ENCODE measurements at regions not wholly inside any gene's neighbourhood (a gene's known extent, or its start where the extent isn't known, plus 50 kb on each side); places are given as distances from the start of the nearest gene placed in this dataset.

GRCh38 chr5:165425594-165425993, 1920.2 kb downstream of the MAT2B start:
- no peak overlapping the region for H3K9ac ChIP-seq (ENCODE audit: insufficient read depth, low read depth, low read length)
- H3K36me3 ChIP-seq (replicated peaks in 1 of 2; ENCODE audit: control insufficient read depth in 1 of 2, insufficient read depth in 2 of 2, low read length in 2 of 2): no peaks in the 10 kb centered on the region
- POLR2A ChIA-PET: no interaction called here
- BruUV-seq (replicated peaks): no TSS peak
- intact Hi-C loops (cut with micrococcal nuclease; ENCODE audit: unreplicated experiment): no loop called here
- TF ChIP-seq ZFP82 (CRISPR knock-in tag; IDR thresholded peaks at IDR 0.05; ENCODE audit: borderline replicate concordance): no peak
- no peak for TF ChIP-seq ZNF670 (CRISPR knock-in tag; IDR thresholded peaks at IDR 0.05; ENCODE audit: borderline replicate concordance)
- TF ChIP-seq, protein P1, sequence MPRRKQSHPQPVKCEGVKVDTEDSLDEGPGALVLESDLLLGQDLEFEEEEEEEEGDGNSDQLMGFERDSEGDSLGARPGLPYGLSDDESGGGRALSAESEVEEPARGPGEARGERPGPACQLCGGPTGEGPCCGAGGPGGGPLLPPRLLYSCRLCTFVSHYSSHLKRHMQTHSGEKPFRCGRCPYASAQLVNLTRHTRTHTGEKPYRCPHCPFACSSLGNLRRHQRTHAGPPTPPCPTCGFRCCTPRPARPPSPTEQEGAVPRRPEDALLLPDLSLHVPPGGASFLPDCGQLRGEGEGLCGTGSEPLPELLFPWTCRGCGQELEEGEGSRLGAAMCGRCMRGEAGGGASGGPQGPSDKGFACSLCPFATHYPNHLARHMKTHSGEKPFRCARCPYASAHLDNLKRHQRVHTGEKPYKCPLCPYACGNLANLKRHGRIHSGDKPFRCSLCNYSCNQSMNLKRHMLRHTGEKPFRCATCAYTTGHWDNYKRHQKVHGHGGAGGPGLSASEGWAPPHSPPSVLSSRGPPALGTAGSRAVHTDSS (CRISPR knock-in tag; conservative IDR thresholded peaks at IDR 0.05): no peak
- TF ChIP-seq TSC22D2 (CRISPR knock-in tag; IDR thresholded peaks at IDR 0.05; ENCODE audit: borderline replicate concordance): no peak
- TF ChIP-seq ZFP91 (CRISPR knock-in tag; IDR thresholded peaks at IDR 0.05; ENCODE audit: borderline replicate concordance): no peak
- TF ChIP-seq POLR2A (IDR thresholded peaks at IDR 0.05; ENCODE audit: insufficient read depth in 1 of 2, low read depth in 2 of 2, low read length in 2 of 2): no peak
- TF ChIP-seq, protein P2, sequence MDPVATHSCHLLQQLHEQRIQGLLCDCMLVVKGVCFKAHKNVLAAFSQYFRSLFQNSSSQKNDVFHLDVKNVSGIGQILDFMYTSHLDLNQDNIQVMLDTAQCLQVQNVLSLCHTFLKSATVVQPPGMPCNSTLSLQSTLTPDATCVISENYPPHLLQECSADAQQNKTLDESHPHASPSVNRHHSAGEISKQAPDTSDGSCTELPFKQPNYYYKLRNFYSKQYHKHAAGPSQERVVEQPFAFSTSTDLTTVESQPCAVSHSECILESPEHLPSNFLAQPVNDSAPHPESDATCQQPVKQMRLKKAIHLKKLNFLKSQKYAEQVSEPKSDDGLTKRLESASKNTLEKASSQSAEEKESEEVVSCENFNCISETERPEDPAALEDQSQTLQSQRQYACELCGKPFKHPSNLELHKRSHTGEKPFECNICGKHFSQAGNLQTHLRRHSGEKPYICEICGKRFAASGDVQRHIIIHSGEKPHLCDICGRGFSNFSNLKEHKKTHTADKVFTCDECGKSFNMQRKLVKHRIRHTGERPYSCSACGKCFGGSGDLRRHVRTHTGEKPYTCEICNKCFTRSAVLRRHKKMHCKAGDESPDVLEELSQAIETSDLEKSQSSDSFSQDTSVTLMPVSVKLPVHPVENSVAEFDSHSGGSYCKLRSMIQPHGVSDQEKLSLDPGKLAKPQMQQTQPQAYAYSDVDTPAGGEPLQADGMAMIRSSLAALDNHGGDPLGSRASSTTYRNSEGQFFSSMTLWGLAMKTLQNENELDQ (CRISPR knock-in tag; IDR thresholded peaks at IDR 0.05; ENCODE audit: borderline replicate concordance): no peak
- TF ChIP-seq, protein P3, sequence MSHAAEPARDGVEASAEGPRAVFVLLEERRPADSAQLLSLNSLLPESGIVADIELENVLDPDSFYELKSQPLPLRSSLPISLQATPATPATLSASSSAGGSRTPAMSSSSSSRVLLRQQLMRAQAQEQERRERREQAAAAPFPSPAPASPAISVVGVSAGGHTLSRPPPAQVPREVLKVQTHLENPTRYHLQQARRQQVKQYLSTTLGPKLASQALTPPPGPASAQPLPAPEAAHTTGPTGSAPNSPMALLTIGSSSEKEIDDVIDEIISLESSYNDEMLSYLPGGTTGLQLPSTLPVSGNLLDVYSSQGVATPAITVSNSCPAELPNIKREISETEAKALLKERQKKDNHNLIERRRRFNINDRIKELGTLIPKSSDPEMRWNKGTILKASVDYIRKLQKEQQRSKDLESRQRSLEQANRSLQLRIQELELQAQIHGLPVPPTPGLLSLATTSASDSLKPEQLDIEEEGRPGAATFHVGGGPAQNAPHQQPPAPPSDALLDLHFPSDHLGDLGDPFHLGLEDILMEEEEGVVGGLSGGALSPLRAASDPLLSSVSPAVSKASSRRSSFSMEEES (CRISPR knock-in tag; IDR thresholded peaks at IDR 0.05): no peak
- TF ChIP-seq NKX3-1 (CRISPR knock-in tag; IDR thresholded peaks at IDR 0.05): no peak
- no peak for TF ChIP-seq POLR2AphosphoS5 (IDR thresholded peaks at IDR 0.05; ENCODE audit: low read depth, low read length)
- TF ChIP-seq ZBTB10 (CRISPR knock-in tag; IDR thresholded peaks at IDR 0.05; ENCODE audit: borderline replicate concordance): no peak
- TF ChIP-seq RCOR2 (CRISPR knock-in tag; IDR thresholded peaks at IDR 0.05): no peak
- no peak for TF ChIP-seq ZNF577 (CRISPR knock-in tag; IDR thresholded peaks at IDR 0.05; ENCODE audit: borderline replicate concordance, low read depth)
- H3K27me3 ChIP-seq (ENCODE audit: control insufficient read depth in 1 of 2, insufficient read depth in 2 of 2, low read length in 2 of 2): no peaks in the 10 kb centered on the region
- 4% methylated on average over 4 of the region's 4 CpGs for WGBS (ENCODE audit: low lambda C conversion rate)
- H3K4me3 ChIP-seq (replicated peaks in 1 of 3; ENCODE audit: insufficient read depth in 1 of 3, low read depth in 2 of 3, low read length in 3 of 3): no peak overlapping the region
- no peaks in the 10 kb centered on the region for H3K4me1 ChIP-seq (ENCODE audit: insufficient read depth, low read length)
- FAIRE-seq: no peak
- no peak overlapping the region for H3K4me2 ChIP-seq (ENCODE audit: low read depth, low read length)
- CTCF ChIA-PET (ENCODE audit: low intra/inter-chr PET ratio, low total read pairs): no interaction called here
- H2AFZ ChIP-seq (ENCODE audit: low read length): no peak overlapping the region
- H3K79me2 ChIP-seq (ENCODE audit: insufficient read depth, low read length): no peaks in the 10 kb centered on the region
- ATAC-seq: no peak
- no peak for DNase-seq (ENCODE audit: low spot score)
- no peak overlapping the region for H3K27ac ChIP-seq (ENCODE audit: extremely low read length, insufficient read depth, low read length)
- H3K9me3 ChIP-seq (ENCODE audit: low read length): peaks cover 86% of the 10 kb centered on the region
- no peaks in the 10 kb centered on the region for H4K20me1 ChIP-seq (ENCODE audit: insufficient read depth, low read length)
- in situ Hi-C loops (cut with HindIII; ENCODE audit: extremely low pct_ligation_motif_present, low pct_unique_long_range_greater_than_20kb): no loop called here
